HCT116 (cell line): ENCODE measurements at regions not wholly inside any gene's neighbourhood (a gene's known extent, or its start where the extent isn't known, plus 50 kb on each side); places are given as distances from the start of the nearest gene placed in this dataset.

Experiments used
- ATAC-seq: fragments of 200-7000 bp; cut with Tn5 transposase; 2 replicates; pipeline ENCODE4 v1.9.1; 2020; ENCODE audit warnings: mild to moderate bottlenecking, moderate library complexity
- BruUV-seq: library from RNA; stranded (reverse); fragments of 400-500 nt; replicated peaks from 2 replicates; lab custom pipeline; 2021; lab: Mats Ljungman, UMichigan
- CTCF ChIA-PET: fragments of 300-600 bp; sonication (Branson Sonifier 250); formaldehyde crosslinking; loops from one replicate; lab custom pipeline; 2021; ENCODE audit warnings: antibody characterized with exemption; lab: Charles Lee
- POLR2A ChIA-PET: fragments of 300-600, 350-600 bp; sonication (Branson Sonifier 250); formaldehyde crosslinking; loops from one replicate; lab custom pipeline; 2021; ENCODE audit warnings: antibody characterized with exemption; lab: Charles Lee
- RAD21 ChIA-PET, 2 experiments: fragments of 300-600 bp; sonication (Branson Sonifier 250); formaldehyde crosslinking; loops; one replicate each; lab custom pipeline; 2023; ENCODE audit warnings: low total read pairs in 2 of 2; ENCODE audit not compliant: uncharacterized antibody in 2 of 2, unreplicated experiment in 2 of 2, low non-redundant PET in 1 of 2; lab: Charles Lee
- DNase-seq: peaks from one replicate; pipeline ENCODE4 v3.0.0-alpha.2; 2010; ENCODE audit warnings: low read depth, low spot score
- H2AFZ ChIP-seq: fragments of 200-600 bp; shearing (Covaris generic), sonication (generic); 2 replicates; pipeline ENCODE4 v1.6.1; 2017; ENCODE audit warnings: low read depth, mixed run types, mixed read lengths, antibody characterized with exemption, low read length; ENCODE audit not compliant: poor library complexity, severe bottlenecking
- H3K27ac ChIP-seq: 2 replicates; pipeline ENCODE4 v1.5.1; 2012; ENCODE audit warnings: low read depth, low read length
- H3K27me3 ChIP-seq: fragments of 200-600 bp; sonication (generic); 2 replicates; pipeline ENCODE4 v1.6.1; 2016; ENCODE audit warnings: mixed run types, low read length, mixed read lengths; ENCODE audit not compliant: insufficient read depth
- H3K36me3 ChIP-seq, 2 experiments: fragments of 200-500 bp in 1 of 2; fragments of 200-600 bp in 1 of 2; sonication (Bioruptor generic) in 1 of 2; sonication (generic) in 1 of 2; 2 replicates each; pipeline versions ENCODE4 v1.5.1 to v1.6.1; 2014 to 2016; ENCODE audit warnings: low read length in 2 of 2, inconsistent platforms in 1 of 2, mixed read lengths in 1 of 2, mixed run types in 1 of 2; ENCODE audit not compliant: insufficient read depth in 2 of 2, control insufficient read depth in 1 of 2
- H3K4me1 ChIP-seq, 2 experiments: fragments of 200-600 bp in 1 of 2; sonication (generic) in 1 of 2; 2 replicates each; pipeline versions ENCODE4 v1.5.1 to v1.6.1; 2012 to 2017; ENCODE audit warnings: low read length in 2 of 2, inconsistent platforms in 1 of 2, mild to moderate bottlenecking in 1 of 2, mixed read lengths in 1 of 2, mixed run types in 1 of 2, moderate library complexity in 1 of 2; ENCODE audit not compliant: insufficient read depth in 2 of 2, control insufficient read depth in 1 of 2
- H3K4me2 ChIP-seq: fragments of 200-600 bp; sonication (generic); 2 replicates; pipeline ENCODE4 v1.6.1; 2017; ENCODE audit warnings: mixed run types, low read length, mixed read lengths
- H3K4me3 ChIP-seq, 2 experiments: fragments of 200-600 bp in 1 of 2; sonication (generic) in 1 of 2; replicated peaks in 1 of 2; 2 replicates each; pipeline ENCODE4 v1.5.1; 2011 to 2016; ENCODE audit warnings: low read length in 2 of 2, control low read depth in 1 of 2, low read depth in 1 of 2, mild to moderate bottlenecking in 1 of 2, mixed read lengths in 1 of 2, mixed run types in 1 of 2
- H3K79me2 ChIP-seq: fragments of 200-600 bp; sonication (generic); 2 replicates; pipeline ENCODE4 v1.6.1; 2017; ENCODE audit warnings: mild to moderate bottlenecking, mixed run types, low read length, moderate library complexity, mixed read lengths; ENCODE audit not compliant: insufficient read depth
- H3K9ac ChIP-seq: fragments of 200-600 bp; sonication (generic); 2 replicates; pipeline ENCODE4 v1.6.1; 2016; ENCODE audit warnings: low read length, mixed read lengths
- H3K9me2 ChIP-seq: fragments of 200-600 bp; sonication (generic), shearing (Covaris generic); 2 replicates; pipeline ENCODE4 v1.6.1; 2017; ENCODE audit warnings: mixed run types, mild to moderate bottlenecking, moderate library complexity; ENCODE audit not compliant: insufficient read depth
- H3K9me3 ChIP-seq, 2 experiments: fragments of 200-500 bp in 1 of 2; fragments of 200-600 bp in 1 of 2; sonication (Bioruptor generic) in 1 of 2; sonication (generic) in 1 of 2; 2 replicates each; pipeline ENCODE4 v1.6.1; 2014 to 2017; ENCODE audit warnings: low read length in 2 of 2, mixed read lengths in 2 of 2, inconsistent platforms in 1 of 2, low read depth in 1 of 2, mild to moderate bottlenecking in 1 of 2, mixed run types in 1 of 2, moderate library complexity in 1 of 2; ENCODE audit not compliant: control insufficient read depth in 1 of 2, insufficient read depth in 1 of 2
- H4K20me1 ChIP-seq: fragments of 200-600 bp; sonication (generic), shearing (Covaris generic); 2 replicates; pipeline ENCODE4 v1.6.1; 2017; ENCODE audit warnings: mixed run types, mild to moderate bottlenecking, moderate library complexity; ENCODE audit not compliant: insufficient read depth
- CBX3 ChIP-seq: IDR thresholded peaks from 2 replicates; pipeline ENCODE4 v1.6.1; 2012; ENCODE audit warnings: low read depth
- CEBPB ChIP-seq: IDR thresholded peaks from 2 replicates; pipeline ENCODE4 v1.6.1; 2012; ENCODE audit warnings: low read depth
- EGR1 ChIP-seq: IDR thresholded peaks from 2 replicates; pipeline ENCODE4 v1.6.1; 2012; ENCODE audit warnings: low read depth
- ELF1 ChIP-seq: IDR thresholded peaks from 2 replicates; pipeline ENCODE4 v1.6.1; 2012; ENCODE audit warnings: low read depth, borderline replicate concordance
- EZH2 ChIP-seq: fragments of 200-600 bp; sonication (generic); IDR thresholded peaks from 2 replicates; pipeline ENCODE4 v1.6.1; 2017; ENCODE audit warnings: antibody characterized with exemption, mixed run types
- EZH2phosphoT487 ChIP-seq: fragments of 200-600 bp; IDR thresholded peaks from 2 replicates; pipeline ENCODE4 v1.6.1; 2018; ENCODE audit warnings: antibody characterized with exemption, borderline replicate concordance
- FOSL1 ChIP-seq: IDR thresholded peaks from 2 replicates; pipeline ENCODE4 v1.6.1; 2012; ENCODE audit warnings: low read depth
- JUND ChIP-seq: IDR thresholded peaks from 2 replicates; pipeline ENCODE4 v1.6.1; 2012
- POLR2A ChIP-seq: IDR thresholded peaks from 2 replicates; pipeline ENCODE4 v1.7.0; 2011; ENCODE audit warnings: borderline replicate concordance; ENCODE audit not compliant: insufficient read depth, insufficient read length; ENCODE audit errors: extremely low read depth
- POLR2AphosphoS5 ChIP-seq: IDR thresholded peaks from 2 replicates; pipeline ENCODE4 v1.6.1; 2011; ENCODE audit warnings: mild to moderate bottlenecking, low read depth, low read length, moderate library complexity
- RAD21 ChIP-seq: IDR thresholded peaks from 2 replicates; pipeline ENCODE4 v1.6.1; 2012; ENCODE audit warnings: low read depth, mild to moderate bottlenecking
- SIN3A ChIP-seq: IDR thresholded peaks from 2 replicates; pipeline ENCODE4 v1.6.1; 2012; ENCODE audit warnings: low read depth
- SP1 ChIP-seq: IDR thresholded peaks from 2 replicates; pipeline ENCODE4 v1.6.1; 2012; ENCODE audit warnings: low read depth
- SRF ChIP-seq: IDR thresholded peaks from 2 replicates; pipeline ENCODE4 v1.6.1; 2012; ENCODE audit warnings: low read depth
- TCF7L2 ChIP-seq: IDR thresholded peaks from 2 replicates; pipeline ENCODE4 v1.7.0; 2011; ENCODE audit warnings: borderline replicate concordance, inconsistent platforms; ENCODE audit not compliant: insufficient read depth, insufficient read length; ENCODE audit errors: extremely low read depth
- YY1 ChIP-seq: IDR thresholded peaks from 2 replicates; pipeline ENCODE4 v1.6.1; 2011; ENCODE audit warnings: low read length, low read depth, moderate library complexity, mild to moderate bottlenecking; ENCODE audit not compliant: insufficient replicate concordance; ENCODE audit errors: extremely low read depth
- ZFX ChIP-seq: fragments of 450-650 bp; IDR thresholded peaks from 2 replicates; pipeline ENCODE4 v1.6.1; 2017
- ZNF274 ChIP-seq: fragments of 200-500 bp; sonication (Bioruptor generic); IDR thresholded peaks from 2 replicates; pipeline ENCODE4 v1.6.1; 2014; ENCODE audit warnings: mild to moderate bottlenecking, low read depth, low read length, inconsistent platforms
- intact Hi-C: fragments of 100-400 bp; cut with micrococcal nuclease; formaldehyde crosslinking; loops from 2 replicates; pipeline ENCODE4 v1.10.0; 2022
- TF ChIP-seq, protein P1 (sequence below): IDR thresholded peaks from 2 replicates; pipeline ENCODE4 v1.6.1; 2012; ENCODE audit warnings: low read depth
- TF ChIP-seq, protein P2 (sequence below): IDR thresholded peaks from 2 replicates; pipeline ENCODE4 v1.6.1; 2012
- TF ChIP-seq, protein P3 (sequence below): IDR thresholded peaks from 2 replicates; pipeline ENCODE4 v1.6.1; 2011; ENCODE audit warnings: mild to moderate bottlenecking, low read length, moderate library complexity; ENCODE audit not compliant: insufficient replicate concordance; ENCODE audit errors: extremely low read depth

DNA sequence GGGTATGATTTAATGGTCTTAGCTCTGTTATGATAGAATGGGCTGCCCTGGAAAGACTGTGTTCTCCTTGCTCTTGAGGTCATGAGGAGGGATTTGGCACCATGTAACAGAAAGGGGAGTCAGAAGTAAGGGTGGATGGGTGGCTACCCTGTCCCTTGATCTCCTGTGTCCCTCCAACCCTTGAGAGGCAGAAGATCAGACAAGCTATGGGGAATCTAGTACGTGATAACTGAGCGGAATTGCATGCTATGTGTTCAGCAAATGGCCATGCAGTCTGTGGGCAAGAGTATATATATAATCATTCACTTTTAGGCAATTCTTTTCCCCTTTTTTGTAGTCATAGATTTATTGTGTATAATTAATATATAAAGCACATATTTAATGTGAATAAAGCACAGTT is 174.9 kb downstream of the SEC23IP start (continued):
- TF ChIP-seq, protein P1, sequence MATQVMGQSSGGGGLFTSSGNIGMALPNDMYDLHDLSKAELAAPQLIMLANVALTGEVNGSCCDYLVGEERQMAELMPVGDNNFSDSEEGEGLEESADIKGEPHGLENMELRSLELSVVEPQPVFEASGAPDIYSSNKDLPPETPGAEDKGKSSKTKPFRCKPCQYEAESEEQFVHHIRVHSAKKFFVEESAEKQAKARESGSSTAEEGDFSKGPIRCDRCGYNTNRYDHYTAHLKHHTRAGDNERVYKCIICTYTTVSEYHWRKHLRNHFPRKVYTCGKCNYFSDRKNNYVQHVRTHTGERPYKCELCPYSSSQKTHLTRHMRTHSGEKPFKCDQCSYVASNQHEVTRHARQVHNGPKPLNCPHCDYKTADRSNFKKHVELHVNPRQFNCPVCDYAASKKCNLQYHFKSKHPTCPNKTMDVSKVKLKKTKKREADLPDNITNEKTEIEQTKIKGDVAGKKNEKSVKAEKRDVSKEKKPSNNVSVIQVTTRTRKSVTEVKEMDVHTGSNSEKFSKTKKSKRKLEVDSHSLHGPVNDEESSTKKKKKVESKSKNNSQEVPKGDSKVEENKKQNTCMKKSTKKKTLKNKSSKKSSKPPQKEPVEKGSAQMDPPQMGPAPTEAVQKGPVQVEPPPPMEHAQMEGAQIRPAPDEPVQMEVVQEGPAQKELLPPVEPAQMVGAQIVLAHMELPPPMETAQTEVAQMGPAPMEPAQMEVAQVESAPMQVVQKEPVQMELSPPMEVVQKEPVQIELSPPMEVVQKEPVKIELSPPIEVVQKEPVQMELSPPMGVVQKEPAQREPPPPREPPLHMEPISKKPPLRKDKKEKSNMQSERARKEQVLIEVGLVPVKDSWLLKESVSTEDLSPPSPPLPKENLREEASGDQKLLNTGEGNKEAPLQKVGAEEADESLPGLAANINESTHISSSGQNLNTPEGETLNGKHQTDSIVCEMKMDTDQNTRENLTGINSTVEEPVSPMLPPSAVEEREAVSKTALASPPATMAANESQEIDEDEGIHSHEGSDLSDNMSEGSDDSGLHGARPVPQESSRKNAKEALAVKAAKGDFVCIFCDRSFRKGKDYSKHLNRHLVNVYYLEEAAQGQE = no peak
- TF ChIP-seq, protein P2, sequence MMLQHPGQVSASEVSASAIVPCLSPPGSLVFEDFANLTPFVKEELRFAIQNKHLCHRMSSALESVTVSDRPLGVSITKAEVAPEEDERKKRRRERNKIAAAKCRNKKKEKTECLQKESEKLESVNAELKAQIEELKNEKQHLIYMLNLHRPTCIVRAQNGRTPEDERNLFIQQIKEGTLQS = no peak
- TF ChIP-seq EZH2 (no peak), JUND (no peak), YY1 (no peak), ZFX (no peak), POLR2A (no peak), EZH2phosphoT487 (no peak), POLR2AphosphoS5 (no peak), ELF1 (no peak), EGR1 (no peak), SP1 (no peak), CEBPB (no peak), ZNF274 (no peak)
- TF ChIP-seq, all 23 proteins: peak for 0

DNA sequence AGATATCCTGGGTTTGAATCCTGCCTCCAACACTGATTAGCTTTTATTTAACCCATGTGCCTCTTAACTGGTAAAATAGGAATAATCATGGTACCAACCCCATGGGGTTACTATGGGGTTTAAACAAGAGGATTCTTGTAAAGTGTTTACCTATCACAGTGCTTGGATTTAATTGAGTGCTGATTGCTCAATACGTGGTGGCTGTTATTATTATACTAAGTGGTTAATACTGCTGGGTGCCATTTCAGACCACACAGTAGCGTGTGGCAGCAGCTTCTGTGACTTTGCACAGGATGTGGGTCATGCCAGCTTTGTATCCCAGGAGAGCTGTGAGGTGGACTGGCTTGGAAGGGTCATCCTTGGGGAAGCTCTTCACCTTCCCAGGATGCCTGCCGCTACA is 177.2 kb downstream of the SEC23IP start:
- Histone ChIP-seq H3K9ac (no peak overlapping the region), H3K27me3 (peaks cover 30% of the 10 kb centered on the region), H3K4me2 (no peak overlapping the region), H3K4me1 (no peaks in the 10 kb centered on the region), H3K9me2 (no peaks in the 10 kb centered on the region), H3K36me3 (no peaks in the 10 kb centered on the region), H3K4me3 (no peak overlapping the region), H4K20me1 (no peaks in the 10 kb centered on the region), H2AFZ (no peak overlapping the region), H3K9me3 (no peaks in the 10 kb centered on the region), H3K79me2 (no peaks in the 10 kb centered on the region), H3K27ac (no peak overlapping the region)
- DNase-seq (no peak), ATAC-seq (no peak)
- POLR2A ChIA-PET = interaction anchor here (0.5 kb wide), 1 partner anchor 18 kb away, joined by 3 read pairs; no protein-coding TSS in a partner anchor
- BruUV-seq = no TSS peak
- TF ChIP-seq SIN3A = no peak
- TF ChIP-seq CBX3 = no peak
- no peak for TF ChIP-seq EGR1
- TF ChIP-seq SRF = no peak
- no peak for TF ChIP-seq YY1
- no peak for TF ChIP-seq TCF7L2
- no peak for TF ChIP-seq RAD21
- TF ChIP-seq FOSL1 = no peak
- TF ChIP-seq, protein P2 = no peak
- TF ChIP-seq, protein P3, sequence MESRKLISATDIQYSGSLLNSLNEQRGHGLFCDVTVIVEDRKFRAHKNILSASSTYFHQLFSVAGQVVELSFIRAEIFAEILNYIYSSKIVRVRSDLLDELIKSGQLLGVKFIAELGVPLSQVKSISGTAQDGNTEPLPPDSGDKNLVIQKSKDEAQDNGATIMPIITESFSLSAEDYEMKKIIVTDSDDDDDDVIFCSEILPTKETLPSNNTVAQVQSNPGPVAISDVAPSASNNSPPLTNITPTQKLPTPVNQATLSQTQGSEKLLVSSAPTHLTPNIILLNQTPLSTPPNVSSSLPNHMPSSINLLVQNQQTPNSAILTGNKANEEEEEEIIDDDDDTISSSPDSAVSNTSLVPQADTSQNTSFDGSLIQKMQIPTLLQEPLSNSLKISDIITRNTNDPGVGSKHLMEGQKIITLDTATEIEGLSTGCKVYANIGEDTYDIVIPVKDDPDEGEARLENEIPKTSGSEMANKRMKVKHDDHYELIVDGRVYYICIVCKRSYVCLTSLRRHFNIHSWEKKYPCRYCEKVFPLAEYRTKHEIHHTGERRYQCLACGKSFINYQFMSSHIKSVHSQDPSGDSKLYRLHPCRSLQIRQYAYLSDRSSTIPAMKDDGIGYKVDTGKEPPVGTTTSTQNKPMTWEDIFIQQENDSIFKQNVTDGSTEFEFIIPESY = no peak
- TF ChIP-seq ELF1 = no peak
- no peak for TF ChIP-seq EZH2phosphoT487
- intact Hi-C loops = no loop called here
- RAD21 ChIA-PET = no interaction called here
- CTCF ChIA-PET = no interaction called here
